BJ (cell line): ENCODE measurements at regions not wholly inside any gene's neighbourhood (a gene's known extent, or its start where the extent isn't known, plus 50 kb on each side); places are given as distances from the start of the nearest gene placed in this dataset.

ENCODE experiments used
- CTCF ChIA-PET: fragments of 350-600 bp; formaldehyde crosslinking; extraction: SDS; loops from one replicate; lab custom pipeline; 2021; ENCODE audit warnings: antibody characterized with exemption, inconsistent platforms; lab: Yijun Ruan, JAX
- POLR2A ChIA-PET: fragments of 300-600 bp; sonication (Branson Sonifier 250); formaldehyde crosslinking; extraction: SDS; loops from one replicate; lab custom pipeline; 2021; ENCODE audit warnings: antibody characterized with exemption; lab: Charles Lee
- DNase-seq: peaks from one replicate; pipeline ENCODE4 v3.0.0-alpha.2; 2011; ENCODE audit warnings: low read depth
- H3K27me3 ChIP-seq: 2 replicates; pipeline ENCODE4 v1.6.0; 2011; ENCODE audit warnings: low read length; ENCODE audit not compliant: control insufficient read depth, insufficient read depth
- H3K36me3 ChIP-seq: 2 replicates; pipeline ENCODE4 v1.5.1; 2011; ENCODE audit warnings: low read length; ENCODE audit not compliant: control insufficient read depth, insufficient read depth
- H3K4me3 ChIP-seq: 2 replicates; pipeline ENCODE4 v1.5.1; 2011; ENCODE audit warnings: low read depth, mild to moderate bottlenecking, control low read depth, low read length
- CTCF ChIP-seq: IDR thresholded peaks from 2 replicates; pipeline ENCODE4 v1.5.1; 2011; ENCODE audit warnings: low read depth, mild to moderate bottlenecking, control low read depth, inconsistent platforms, low read length, moderate library complexity; ENCODE audit not compliant: insufficient read depth

- TF ChIP-seq CTCF = no peak
- ChIA-PET POLR2A (no interaction called here), CTCF (no interaction called here)
- DNase-seq = no peak
- no peak overlapping the region for H3K4me3 ChIP-seq
- H3K36me3 ChIP-seq = no peaks in the 10 kb centered on the region
- H3K27me3 ChIP-seq = no peaks in the 10 kb centered on the region
Measured at GRCh38 chr2:82690757-82691411, 1768.2 kb downstream of the SUCLG1 start.

GRCh38 chr2:82675186-82675585, 1783.9 kb downstream of the SUCLG1 start:
- H3K4me3 ChIP-seq = no peak overlapping the region
- no peaks in the 10 kb centered on the region for H3K36me3 ChIP-seq
- no peak for TF ChIP-seq CTCF
- no peaks in the 10 kb centered on the region for H3K27me3 ChIP-seq
- DNase-seq = no peak
- POLR2A ChIA-PET = no interaction called here
- CTCF ChIA-PET = no interaction called here

- Histone ChIP-seq H3K36me3 (no peaks in the 10 kb centered on the region), H3K4me3 (no peak overlapping the region), H3K27me3 (no peaks in the 10 kb centered on the region)
- TF ChIP-seq CTCF = no peak
- DNase-seq = no peak
- POLR2A ChIA-PET = no interaction called here
- CTCF ChIA-PET = no interaction called here
Measured at GRCh38 chr2:82674652-82675051, 1784.4 kb downstream of the SUCLG1 start.

- DNase-seq = no peak
- CTCF ChIA-PET = no interaction called here
- TF ChIP-seq CTCF = no peak
- Histone ChIP-seq H3K36me3 (no peaks in the 10 kb centered on the region), H3K4me3 (no peak overlapping the region), H3K27me3 (no peaks in the 10 kb centered on the region)
- POLR2A ChIA-PET = no interaction called here
Measured at GRCh38 chr2:82667491-82667890, 1791.6 kb downstream of the SUCLG1 start.

GRCh38 chr2:82665691-82666090, 1793.4 kb downstream of the SUCLG1 start:
- H3K36me3 ChIP-seq = no peaks in the 10 kb centered on the region
- no peak for TF ChIP-seq CTCF
- H3K4me3 ChIP-seq = no peak overlapping the region
- ChIA-PET POLR2A (no interaction called here), CTCF (no interaction called here)
- no peak for DNase-seq
- H3K27me3 ChIP-seq = no peaks in the 10 kb centered on the region
